Activated CD8-positive, alpha-beta memory T cell treated with anti-CD3 and anti-CD28 coated beads, Interleukin-2, amount 50 U/mL, for 24 hours (primary cell): ENCODE measurements at regions not wholly inside any gene's neighbourhood (a gene's known extent, or its start where the extent isn't known, plus 50 kb on each side); places are given as distances from the start of the nearest gene placed in this dataset.

Experiments used
- DNase-seq: peaks from one replicate; pipeline ENCODE4 v3.0.0-alpha.2; 2020; ENCODE audit errors: extremely low read depth

DNA sequence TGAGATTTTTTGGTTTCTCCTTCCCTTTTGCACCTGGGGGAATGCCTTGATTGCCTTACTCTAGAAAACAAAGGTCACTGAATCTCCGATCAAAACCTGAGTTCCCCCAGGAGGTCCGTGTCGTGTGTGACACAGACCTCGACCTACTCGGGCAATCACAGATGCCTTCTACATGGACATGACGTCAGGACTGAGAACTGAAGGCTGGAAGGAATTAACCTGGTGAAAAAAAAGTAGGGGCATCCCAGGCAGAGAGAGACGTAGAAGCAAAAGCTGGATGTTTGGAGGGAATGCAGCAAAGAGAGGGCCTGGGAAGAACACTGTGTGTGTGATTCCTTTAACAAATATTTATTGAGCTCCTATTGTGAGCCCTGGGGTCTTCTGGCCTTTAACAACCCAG, 178.0 kb downstream of the PRDM2 start:
- no peak for DNase-seq

DNA sequence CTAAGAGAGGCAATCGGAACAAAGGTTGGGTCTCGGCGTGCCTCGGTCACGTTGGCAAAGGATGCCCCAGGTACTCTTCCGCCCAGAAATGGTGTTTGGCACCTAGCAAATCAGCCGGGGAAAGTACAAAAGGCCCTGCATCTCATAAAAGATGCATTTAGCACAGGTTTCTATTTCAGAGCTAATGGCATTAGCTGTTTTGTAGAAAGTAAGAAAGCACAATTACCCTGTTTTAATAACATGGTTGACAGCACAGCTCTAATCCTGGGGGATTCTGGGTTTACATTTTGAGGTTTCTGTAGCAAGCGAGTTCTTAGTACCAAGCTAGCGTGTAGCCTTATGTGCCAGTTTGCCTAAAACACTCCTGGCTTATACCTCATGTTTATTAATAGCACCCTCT, 178.5 kb downstream of the PRDM2 start:
- DNase-seq: no peak

DNA sequence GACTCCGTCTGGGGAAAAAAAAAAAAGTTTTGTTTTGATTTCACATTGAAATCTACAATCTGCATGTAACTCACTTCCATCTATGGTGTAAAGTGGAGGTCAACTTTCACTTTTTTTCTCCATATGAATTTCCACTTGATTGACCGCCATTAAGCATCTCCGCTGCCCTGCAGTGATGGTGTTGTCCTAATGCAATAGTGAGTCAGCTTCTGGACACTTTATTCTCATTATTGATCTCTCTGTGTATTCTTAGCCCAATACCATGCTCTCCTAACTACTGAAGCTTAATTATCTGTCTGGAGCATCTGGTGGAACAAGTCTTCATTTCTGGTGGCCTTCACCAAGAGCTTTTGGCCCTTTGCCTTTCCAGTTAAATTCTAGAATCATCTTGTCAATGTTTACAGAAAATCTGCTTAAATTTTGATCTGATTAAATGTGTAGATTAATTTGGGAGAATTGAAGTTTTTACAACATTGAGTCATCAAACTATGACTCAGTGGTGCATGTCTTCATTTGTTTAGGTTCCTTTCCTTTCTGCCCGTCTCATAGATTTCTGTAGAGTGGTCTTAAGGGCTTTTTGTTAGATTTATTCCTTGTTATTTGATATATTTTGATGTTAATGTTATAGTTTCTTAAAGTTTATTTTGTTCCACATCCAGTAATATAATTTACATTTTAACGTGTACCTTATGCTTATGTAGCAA, 181.5 kb downstream of the PRDM2 start:
- DNase-seq: no peak

DNA sequence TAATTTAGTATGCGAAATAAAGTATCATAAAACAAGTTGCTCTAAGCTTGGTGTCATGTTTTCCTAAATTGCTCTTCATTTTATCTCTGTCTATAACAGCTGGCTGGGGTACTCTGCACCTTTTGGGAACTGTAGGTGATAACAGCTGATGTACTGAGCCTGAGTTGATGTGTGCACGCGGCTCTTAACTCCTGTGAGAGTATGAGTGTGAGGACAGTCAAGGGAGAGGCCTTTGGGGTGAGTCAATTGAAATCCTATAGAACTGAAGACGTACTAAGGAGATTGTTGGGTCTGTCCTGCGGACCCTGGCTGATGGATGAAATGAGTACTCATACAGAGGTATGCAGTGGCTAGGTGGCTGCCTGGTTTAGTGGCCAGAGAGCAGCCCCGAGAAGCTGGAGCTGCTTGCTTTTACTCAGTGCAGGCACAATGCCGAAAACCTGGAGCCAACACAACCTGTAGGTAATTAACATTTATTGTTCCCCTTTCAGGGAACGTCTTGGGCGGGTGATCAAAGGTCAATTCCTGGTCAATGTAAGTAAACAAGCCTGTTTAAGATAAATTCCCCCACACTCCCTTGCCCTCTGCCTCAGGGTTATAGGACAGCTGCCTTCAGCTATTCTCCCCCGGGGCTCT, 188.5 kb downstream of the PRDM2 start:
- no peak for DNase-seq

DNA sequence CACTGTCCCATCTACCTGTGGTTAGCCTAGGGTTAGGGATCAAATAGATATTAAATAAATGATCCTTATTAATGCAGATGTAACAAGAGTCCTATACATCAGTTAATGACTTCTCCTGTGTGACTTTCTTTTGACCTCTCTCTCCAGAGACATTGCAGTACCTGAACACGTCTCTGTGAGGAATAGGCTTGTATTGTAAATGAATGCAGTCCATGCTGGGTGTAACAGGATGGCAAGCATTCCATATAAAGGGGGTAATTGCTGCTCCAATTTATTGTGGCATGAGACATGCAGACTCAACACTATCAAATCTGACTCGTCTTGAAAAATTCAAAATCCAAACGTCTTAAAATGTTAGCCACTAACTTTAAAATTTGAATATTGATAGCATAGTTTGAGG, 189.5 kb downstream of the PRDM2 start:
- no peak for DNase-seq

DNA sequence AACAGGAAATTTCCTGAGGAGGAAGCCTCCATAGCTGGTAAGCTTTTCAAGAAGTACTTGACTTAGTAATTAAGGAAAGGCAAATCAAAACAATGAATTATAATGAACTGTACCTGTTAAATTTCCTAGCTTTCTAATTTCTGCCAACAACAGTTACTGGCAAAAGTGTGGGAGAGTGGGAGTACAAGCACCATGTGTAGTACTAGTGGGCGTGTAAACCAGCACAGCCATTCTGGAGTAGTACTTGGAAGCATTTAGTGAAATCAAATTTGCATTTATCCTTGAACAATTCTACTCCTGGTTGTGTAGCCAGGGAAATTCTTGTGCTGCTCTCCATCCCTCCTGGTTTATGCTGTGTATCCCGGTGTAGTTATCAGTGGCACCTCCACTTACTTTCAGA, 190.8 kb downstream of the PRDM2 start:
- no peak for DNase-seq

DNA sequence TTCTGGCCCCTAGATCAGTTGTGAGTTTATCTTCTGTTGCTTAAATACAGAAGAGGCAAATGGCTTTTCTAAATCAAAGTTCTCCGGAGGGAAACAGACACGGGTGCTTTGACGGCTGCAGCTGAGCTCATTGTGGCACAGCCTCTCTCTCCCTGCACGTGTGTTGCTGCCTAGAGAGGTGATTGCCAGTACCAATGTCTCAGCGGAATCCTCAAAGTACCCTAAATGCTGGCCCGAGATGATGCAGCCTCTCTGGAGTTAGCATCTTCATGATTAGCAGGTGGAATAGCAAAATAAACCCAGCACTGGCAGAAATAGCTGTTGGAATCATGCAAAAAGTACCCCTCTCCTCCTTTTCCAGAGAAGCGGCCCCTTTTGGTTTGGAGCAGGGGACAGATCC, 192.2 kb downstream of the PRDM2 start:
- DNase-seq: no peak

DNA sequence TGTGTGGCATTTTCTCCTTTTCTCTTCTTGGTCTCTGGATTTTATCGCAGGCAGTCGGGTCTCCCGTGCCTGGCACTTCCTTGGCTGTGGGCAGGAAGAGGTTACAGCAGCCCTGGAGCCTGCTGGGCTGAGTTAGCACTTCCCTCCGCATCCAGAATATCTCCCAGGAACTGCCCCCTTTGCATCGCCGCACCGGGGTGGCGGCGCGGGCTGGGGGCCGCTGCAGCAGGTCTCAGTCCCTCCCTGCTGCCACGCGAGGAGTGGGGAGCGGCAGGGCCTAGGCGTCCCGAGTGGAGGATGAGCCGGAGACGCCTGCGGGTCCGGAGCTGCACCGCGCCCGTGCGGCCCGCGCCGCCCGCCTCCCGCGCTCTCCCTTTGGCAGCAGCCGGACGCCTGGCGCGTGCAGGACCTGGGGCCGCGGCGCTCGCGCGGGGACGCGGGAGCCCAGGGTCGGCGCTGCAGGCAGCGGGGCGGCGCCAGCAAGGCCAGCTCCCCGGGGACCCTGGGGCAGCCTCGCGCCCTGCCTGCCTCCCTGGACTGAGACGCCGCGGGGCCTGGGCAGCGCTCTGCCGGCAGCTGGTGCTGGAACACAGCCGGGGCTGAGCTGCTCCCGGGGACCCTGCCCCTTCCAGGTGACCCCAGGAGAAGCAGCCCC, 192.8 kb downstream of the PRDM2 start:
- no peak for DNase-seq

DNA sequence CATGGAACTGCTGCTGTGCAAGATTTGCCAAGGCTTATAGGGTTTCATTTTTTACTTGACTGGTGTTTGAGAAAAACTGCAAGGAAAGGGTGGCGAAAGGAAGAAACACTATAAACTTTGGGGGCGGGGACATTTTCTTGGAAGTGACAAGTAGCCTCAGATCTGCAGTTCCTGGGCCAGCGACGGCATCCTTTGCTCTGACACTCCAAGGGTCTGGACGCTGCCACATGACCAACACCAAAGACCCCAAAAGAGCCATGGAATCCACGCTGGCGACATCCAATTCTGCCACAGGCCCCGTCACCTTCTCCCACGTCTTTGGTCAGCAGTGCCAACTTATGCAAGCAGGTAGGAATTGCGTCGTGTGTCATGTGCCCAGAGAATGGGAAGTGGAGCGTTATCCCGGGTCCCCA, 193.4 kb downstream of the PRDM2 start:
- no peak for DNase-seq

DNA sequence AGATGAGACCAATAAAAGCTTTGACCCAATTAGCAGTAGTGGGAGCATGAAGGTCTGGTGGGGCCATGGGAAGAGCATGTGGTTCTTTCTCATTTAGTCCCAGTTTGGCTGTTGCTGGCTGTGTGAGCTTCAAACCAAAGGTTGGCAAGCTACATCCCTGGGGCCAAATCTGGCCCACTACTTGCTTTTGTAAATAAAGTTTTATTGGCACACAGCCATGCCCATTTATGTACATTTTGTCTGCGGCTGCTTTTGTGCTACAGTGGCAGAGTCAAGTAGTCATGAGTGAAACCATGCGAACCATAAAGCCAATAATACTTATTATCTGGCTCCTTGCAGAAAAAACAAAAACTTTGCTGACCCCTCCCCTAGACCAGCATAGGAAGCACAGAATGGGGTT, 196.9 kb downstream of the PRDM2 start:
- no peak for DNase-seq

DNA sequence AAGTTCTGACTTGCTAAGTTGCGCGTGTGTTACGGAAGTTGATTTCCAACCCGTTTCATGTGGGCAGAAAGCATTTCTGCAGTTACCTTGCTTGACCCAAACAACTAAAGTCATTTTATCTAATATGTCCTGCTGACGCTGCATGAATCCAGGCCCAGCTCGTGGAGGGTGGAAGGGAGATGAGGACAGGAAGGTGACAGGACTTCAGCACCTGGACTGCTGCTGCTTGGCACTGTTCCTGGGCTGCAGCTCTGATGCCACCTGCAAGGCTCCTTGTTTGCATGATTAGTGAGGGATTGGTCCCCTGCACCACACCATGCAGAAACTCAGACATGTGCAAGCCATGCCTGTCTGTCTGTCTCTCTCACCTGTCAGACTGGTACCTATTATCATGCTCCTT, 198.4 kb downstream of the PRDM2 start:
- DNase-seq: no peak

DNA sequence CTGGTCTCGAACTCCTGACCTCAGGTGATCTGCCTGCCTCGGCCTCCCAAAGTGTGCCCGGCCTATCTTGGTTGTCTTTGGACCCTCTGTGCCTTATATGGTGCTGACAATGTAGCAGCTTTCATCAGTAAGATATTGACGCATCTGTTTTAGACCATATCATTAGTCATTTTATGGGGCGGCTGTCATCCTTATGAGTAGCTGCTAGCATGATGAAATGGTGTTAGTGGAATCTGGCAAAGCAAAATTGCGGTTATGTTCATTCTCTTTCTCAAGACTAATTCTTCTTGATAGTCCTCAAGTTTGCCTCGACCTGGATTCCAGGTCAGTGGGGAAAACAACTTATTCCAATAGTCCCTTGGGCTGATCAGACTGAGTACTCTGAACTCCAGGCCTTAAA, 199.9 kb downstream of the PRDM2 start:
- no peak for DNase-seq

DNA sequence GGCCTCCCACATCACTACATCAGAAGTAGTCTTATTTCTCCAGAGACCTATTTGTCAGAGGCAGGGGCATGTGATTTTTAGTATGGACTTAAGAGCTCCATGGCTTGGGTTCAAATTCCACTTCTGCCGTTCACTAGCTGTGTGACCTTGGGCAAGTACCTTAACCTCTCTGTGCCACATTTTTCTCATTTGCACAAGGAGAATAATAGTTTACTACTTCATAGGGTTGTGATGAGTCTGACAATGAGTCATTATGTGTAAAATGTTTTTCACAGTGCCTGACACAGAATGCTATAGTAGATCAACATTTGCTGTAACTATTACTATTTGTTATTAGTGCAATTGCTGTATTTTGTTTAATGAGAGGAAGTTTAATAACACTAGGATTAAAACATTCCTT, 200.6 kb downstream of the PRDM2 start:
- no peak for DNase-seq

DNA sequence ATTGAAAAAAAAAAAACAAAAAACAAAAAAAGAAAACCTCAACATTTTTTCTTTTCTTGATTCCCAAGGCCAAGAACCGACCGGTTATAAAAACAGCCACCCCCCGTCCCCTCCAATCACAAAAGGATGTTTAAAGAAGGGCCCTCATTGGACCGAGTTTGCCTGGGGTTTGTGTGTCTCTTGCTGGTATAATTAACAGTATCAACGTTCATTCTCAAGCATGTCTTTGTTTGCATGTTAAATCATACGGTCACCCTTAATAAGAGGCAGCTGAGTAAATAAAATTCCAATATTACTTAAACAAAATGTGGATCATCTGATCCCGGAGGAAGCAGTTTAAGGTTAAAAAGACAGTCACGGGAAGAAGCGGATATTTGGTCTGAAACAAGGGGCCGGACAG, 201.1 kb downstream of the PRDM2 start:
- no peak for DNase-seq

DNA sequence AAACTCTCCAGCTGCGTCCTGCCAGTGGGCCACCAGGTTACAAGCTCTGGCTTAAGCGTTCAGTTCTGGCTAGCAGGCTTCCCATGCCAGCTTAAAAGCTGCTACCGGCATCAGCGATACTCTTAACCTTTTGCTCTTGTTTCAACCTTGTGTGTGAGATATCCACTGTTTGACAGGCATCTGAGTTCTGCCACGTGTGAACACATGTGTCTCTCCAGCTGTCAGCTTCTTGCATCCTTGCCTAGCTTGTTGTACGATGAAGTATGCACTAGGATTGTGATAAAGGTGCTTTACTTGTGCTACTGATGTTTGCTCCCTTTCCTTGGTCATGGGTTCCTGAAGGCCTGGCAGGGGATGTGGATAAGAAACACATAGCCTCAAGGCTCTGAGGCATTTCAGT, 201.6 kb downstream of the PRDM2 start:
- no peak for DNase-seq

DNA sequence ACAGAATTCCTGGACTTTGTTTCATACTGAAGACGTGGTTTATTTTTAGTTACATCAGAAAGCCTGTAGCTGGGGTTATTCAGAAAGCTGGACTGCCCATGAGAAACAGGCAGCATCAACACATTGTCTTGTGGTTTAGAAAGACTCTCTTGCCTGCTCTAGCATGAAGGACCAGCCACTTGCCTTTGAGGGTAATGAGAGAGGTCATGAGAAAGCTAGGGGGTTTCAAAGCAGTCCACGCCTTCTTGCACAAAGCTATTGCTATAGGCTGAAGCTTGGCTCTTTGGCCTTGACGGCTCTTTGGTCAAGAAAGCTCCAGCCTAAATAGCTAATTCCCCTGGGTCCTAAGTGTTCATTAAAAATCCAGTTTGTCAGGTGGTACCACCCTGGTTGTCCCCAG, 208.1 kb downstream of the PRDM2 start:
- no peak for DNase-seq

DNA sequence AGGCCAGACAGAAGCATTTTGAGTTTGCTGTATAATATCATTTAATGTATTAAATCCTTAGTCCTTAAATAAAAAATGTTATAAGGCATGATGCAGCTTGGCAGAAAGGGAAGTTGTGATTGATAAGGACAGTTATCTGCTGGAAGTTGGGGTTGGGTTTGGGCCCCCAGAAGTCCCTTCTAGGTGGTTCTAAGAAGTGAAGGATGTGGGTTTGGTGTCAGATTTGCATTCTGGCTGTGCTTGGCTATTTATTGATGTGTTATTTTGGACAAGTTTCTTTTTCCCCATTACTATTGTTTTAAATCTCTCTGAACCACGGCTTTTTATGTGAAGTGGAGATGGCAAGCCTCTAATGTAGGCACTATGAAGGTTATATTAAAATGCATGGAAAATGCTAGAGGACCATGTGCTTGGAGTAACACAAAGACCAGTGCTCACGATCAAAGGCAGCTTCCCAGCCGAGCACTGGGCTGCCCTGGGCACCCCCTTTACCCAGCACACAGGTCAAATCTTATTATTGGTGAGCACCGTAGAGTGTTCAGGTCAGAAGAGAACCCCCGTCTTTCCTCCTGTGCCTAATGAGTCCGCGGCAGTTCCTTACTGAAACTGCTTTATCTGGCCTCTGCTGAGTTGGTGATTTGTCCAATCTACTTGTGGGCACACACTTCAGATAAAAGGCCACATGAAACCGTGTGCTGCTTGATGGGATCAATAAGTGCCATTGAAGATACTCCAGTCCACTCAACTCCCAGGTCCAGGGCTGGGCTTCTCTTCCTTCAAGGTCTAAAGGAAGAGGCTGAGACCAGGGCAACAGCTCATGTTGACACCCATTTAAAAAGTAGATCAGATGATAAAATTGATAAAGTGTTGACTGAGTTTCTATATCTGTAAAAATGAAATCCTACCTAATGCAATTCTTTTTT, 212.0 kb downstream of the PRDM2 start:
- DNase-seq: no peak

DNA sequence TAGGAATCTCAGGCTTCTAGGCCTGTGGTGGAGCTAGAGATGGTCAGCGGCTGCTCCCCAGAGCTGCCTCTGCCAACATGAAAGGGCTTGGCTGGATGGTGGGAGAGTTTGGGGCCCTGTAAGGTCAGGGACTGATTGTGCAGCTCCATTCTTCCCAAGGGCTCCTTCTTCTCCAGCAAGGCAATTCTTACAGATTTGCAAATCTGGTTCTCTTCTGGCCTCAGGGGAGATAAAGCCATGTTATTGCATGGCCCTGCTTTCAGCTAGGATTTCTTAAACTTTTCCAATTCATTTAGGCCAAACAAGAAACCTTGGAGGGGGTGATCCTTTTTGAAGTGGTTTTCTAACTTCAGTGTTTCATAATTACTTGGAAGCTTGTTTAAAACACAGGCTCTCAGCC, 213.4 kb downstream of the PRDM2 start:
- no peak for DNase-seq

DNA sequence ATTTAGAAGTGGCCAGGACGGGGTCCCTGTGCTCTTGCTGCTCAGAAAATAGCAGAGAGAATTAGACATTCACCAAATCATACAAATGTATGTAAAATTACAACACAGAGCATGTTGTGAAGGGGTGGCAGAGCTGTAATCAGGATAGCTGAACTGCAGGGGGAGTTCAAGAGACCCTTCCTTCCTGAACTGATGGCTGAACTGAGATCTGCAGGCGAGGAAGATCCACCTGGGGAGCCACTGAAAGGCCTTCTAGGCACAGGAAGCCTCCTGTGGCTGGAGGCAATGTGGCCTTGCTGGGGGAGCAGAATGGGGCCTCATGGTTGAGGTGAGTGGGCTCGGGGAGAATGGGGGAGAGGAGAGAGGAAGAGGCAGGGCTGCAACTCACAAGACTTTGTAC, 216.5 kb downstream of the PRDM2 start:
- DNase-seq: no peak

DNA sequence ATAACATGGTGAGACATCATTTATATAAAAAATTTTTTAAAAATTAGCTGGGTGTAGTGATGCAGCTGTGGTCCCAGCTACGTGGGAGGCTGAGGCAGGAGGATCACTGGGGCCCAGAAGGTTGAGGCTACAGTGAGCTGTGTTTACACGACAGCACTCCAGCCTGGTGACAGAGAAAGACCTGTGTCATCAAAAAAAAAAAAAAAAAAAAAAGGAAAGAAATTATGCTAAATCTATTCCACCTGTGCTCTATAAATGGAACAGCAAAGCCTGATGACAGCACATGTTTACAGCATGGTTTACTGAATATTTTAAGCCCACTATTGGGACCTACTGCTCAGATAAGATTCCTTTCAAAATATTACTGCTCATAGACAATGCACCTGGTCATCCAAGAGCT, 217.6 kb downstream of the PRDM2 start:
- DNase-seq: no peak

DNA sequence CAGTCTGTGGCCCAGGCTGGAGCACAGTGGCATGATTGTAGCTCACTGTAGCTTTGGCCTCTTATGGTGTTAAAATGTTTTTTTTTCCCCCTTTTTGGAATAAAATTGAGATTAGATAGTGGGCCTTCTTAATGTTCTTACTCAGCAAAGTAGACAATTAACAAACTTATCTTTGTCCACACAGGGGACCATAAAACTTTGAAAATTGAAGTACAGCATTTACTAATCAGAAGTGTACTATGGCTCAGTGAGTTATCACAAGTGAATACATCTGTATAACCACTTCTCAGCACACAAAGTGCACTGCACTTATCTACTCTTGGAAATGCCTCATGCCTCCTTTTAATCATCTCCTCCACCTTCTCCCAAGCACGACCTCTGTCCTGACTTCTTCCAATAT, 218.9 kb downstream of the PRDM2 start:
- DNase-seq: no peak

DNA sequence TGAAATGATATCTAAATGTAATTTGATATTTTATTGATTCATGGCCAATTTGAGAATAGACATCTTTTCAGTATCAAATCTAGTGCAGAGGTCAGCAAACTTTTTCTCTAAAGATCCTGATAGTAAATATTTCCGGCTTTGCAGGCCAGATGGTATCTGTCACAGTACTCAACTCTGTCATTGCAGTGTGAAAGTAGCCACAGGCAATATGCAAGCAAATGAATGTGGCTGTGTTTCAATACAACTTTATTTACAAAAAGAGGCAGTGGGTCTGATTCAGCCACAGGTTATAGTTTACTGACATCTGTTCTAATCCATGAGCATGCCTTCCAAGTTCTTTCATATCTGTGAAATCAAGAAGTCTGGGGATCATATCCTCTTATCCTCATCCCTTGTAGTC, 221.2 kb downstream of the PRDM2 start:
- DNase-seq: no peak
